Central memory CD4-positive, alpha-beta T cell (primary cell): ENCODE measurements at regions not wholly inside any gene's neighbourhood (a gene's known extent, or its start where the extent isn't known, plus 50 kb on each side); places are given as distances from the start of the nearest gene placed in this dataset.
A peak's percentile ranks its signal among the peaks of the same experiment; 100 is the strongest.

Experiments
- DNase-seq: peaks from one replicate; pipeline ENCODE4 v3.0.0; 2022

- no peak for DNase-seq
These were observed 52.1 kb downstream of the GSC start for GRCh38 chr14:94717808-94718207.

- no peak for DNase-seq
These were observed 52.9 kb downstream of the GSC start for GRCh38 chr14:94716976-94717375.

- no peak for DNase-seq
These were observed 56.8 kb downstream of the GSC start for GRCh38 chr14:94713115-94713514.

- no peak for DNase-seq
These were observed 59.2 kb downstream of the GSC start for GRCh38 chr14:94710731-94711130.

- DNase-seq: no peak
These were observed 62.4 kb downstream of the GSC start for GRCh38 chr14:94707494-94707893.

- no peak for DNase-seq
These were observed 63.8 kb downstream of the GSC start for GRCh38 chr14:94706133-94706532.

GRCh38 chr14:94702629-94703028 is 67.3 kb downstream of the GSC start:
- no peak for DNase-seq

GRCh38 chr14:94701861-94702370 is 68.0 kb downstream of the GSC start:
- DNase-seq: no peak

- DNase-seq: no peak
These were observed 69.6 kb downstream of the GSC start for GRCh38 chr14:94700336-94700735.

GRCh38 chr14:94699831-94700230 is 70.1 kb downstream of the GSC start:
- DNase-seq: no peak

GRCh38 chr14:94697773-94698556 is 71.9 kb downstream of the GSC start:
- DNase-seq: no peak

- DNase-seq: no peak
These were observed 73.4 kb downstream of the GSC start for GRCh38 chr14:94696518-94696917.

- no peak for DNase-seq
These were observed 74.7 kb downstream of the GSC start for GRCh38 chr14:94695231-94695630.

GRCh38 chr14:94691660-94692034 is 78.3 kb downstream of the GSC start:
- DNase-seq: no peak

- no peak for DNase-seq
These were observed 78.8 kb downstream of the GSC start for GRCh38 chr14:94690896-94691659.

GRCh38 chr14:94690486-94690885 is 78.3 kb downstream of the SERPINA3 start:
- no peak for DNase-seq

GRCh38 chr14:94689985-94690400 is 77.8 kb downstream of the SERPINA3 start:
- DNase-seq: no peak

GRCh38 chr14:94689218-94689984 is 77.2 kb downstream of the SERPINA3 start:
- peak; percentile 17 for DNase-seq

GRCh38 chr14:94686511-94687160 is 74.4 kb downstream of the SERPINA3 start:
- DNase-seq: no peak

- no peak for DNase-seq
These were observed 73.7 kb downstream of the SERPINA3 start for GRCh38 chr14:94685681-94686485.

GRCh38 chr14:94685166-94685581 is 73.0 kb downstream of the SERPINA3 start:
- DNase-seq: no peak

GRCh38 chr14:94682736-94683135 is 70.5 kb downstream of the SERPINA3 start:
- no peak for DNase-seq
